GM13977 (cell line): ENCODE measurements at regions not wholly inside any gene's neighbourhood (a gene's known extent, or its start where the extent isn't known, plus 50 kb on each side); places are given as distances from the start of the nearest gene placed in this dataset.

Experiments used
- DNase-seq: peaks from one replicate; pipeline ENCODE4 v3.0.0; 2012; ENCODE audit warnings: low spot score
- CTCF ChIP-seq: IDR thresholded peaks from 2 replicates; pipeline ENCODE4 v1.5.1; 2012; ENCODE audit warnings: mild to moderate bottlenecking, control low read depth; ENCODE audit not compliant: insufficient read depth; ENCODE audit errors: extremely low read depth, missing control alignments
- in situ Hi-C: fragments of 300-500 bp; cut with MboI; formaldehyde crosslinking; loops from one replicate; pipeline ENCODE4 v1.12.0; 2022; ENCODE audit warnings: low sequenced_read_pairs, low pct_unique_long_range_greater_than_20kb, mixed read lengths, inconsistent platforms; ENCODE audit not compliant: unreplicated experiment

GRCh38 chr1:114224196-114224907, 70.7 kb upstream of the SYT6 start:
- in situ Hi-C loops, result no loop called here
- DNase-seq, result no peak
- TF ChIP-seq CTCF, result no peak

- in situ Hi-C loops, result no loop called here
- no peak for TF ChIP-seq CTCF
- DNase-seq, result no peak
Observed at GRCh38 chr1:114222920-114223319, 69.3 kb upstream of the SYT6 start.

- no peak for DNase-seq
- TF ChIP-seq CTCF, result no peak
- in situ Hi-C loops, result no loop called here
Observed at GRCh38 chr1:114219172-114219868, 65.7 kb upstream of the SYT6 start.

GRCh38 chr1:114218361-114219171, 64.9 kb upstream of the SYT6 start:
- in situ Hi-C loops, result no loop called here
- DNase-seq, result no peak
- TF ChIP-seq CTCF, result no peak

GRCh38 chr1:114216431-114217173, 62.9 kb upstream of the SYT6 start:
- in situ Hi-C loops, result no loop called here
- TF ChIP-seq CTCF, result no peak
- DNase-seq, result no peak

- TF ChIP-seq CTCF, result no peak
- DNase-seq, result no peak
- in situ Hi-C loops, result no loop called here
Observed at GRCh38 chr1:114215436-114215835, 61.8 kb upstream of the SYT6 start.
